Neutrophil (primary cell): ENCODE measurements at regions not wholly inside any gene's neighbourhood (a gene's known extent, or its start where the extent isn't known, plus 50 kb on each side); places are given as distances from the start of the nearest gene placed in this dataset.

Experiments
- H3K27ac ChIP-seq: fragments of 200-600 bp; sonication (generic); 2 replicates; pipeline ENCODE4 v1.5.1; 2016; ENCODE audit warnings: mild to moderate bottlenecking, moderate library complexity
- H3K27me3 ChIP-seq: fragments of 200-600 bp; sonication (generic); 2 replicates; pipeline ENCODE4 v1.6.0; 2016; ENCODE audit warnings: mild to moderate bottlenecking
- H3K36me3 ChIP-seq: fragments of 200-600 bp; sonication (generic); 2 replicates; pipeline ENCODE4 v1.5.1; 2017
- H3K4me1 ChIP-seq, 2 experiments: fragments of 200-600 bp in 1 of 2; sonication (generic) in 1 of 2; 1 replicate in 1 of 2; 2 replicates in 1 of 2; pipeline versions ENCODE4 v1.5.1 to v1.6.1; 2013 to 2016; ENCODE audit warnings: low read depth in 1 of 2, low read length in 1 of 2, mild to moderate bottlenecking in 1 of 2, moderate library complexity in 1 of 2; ENCODE audit not compliant: control insufficient read depth in 1 of 2, insufficient read depth in 1 of 2
- H3K4me3 ChIP-seq, 2 experiments: fragments of 200-600 bp in 1 of 2; sonication (generic) in 1 of 2; 1 replicate in 1 of 2; 2 replicates in 1 of 2; pipeline ENCODE4 v1.5.1; 2013 to 2016; ENCODE audit warnings: low read depth in 1 of 2, low read length in 1 of 2, mild to moderate bottlenecking in 1 of 2, moderate library complexity in 1 of 2
- H3K9me3 ChIP-seq: fragments of 200-600 bp; sonication (generic); 2 replicates; pipeline ENCODE4 v1.5.1; 2016
- TF ChIP-seq, protein P1 (sequence below): fragments of 200-600 bp; sonication (generic); IDR thresholded peaks from 2 replicates; pipeline ENCODE4 v1.5.1; 2016; ENCODE audit warnings: antibody characterized with exemption

DNA sequence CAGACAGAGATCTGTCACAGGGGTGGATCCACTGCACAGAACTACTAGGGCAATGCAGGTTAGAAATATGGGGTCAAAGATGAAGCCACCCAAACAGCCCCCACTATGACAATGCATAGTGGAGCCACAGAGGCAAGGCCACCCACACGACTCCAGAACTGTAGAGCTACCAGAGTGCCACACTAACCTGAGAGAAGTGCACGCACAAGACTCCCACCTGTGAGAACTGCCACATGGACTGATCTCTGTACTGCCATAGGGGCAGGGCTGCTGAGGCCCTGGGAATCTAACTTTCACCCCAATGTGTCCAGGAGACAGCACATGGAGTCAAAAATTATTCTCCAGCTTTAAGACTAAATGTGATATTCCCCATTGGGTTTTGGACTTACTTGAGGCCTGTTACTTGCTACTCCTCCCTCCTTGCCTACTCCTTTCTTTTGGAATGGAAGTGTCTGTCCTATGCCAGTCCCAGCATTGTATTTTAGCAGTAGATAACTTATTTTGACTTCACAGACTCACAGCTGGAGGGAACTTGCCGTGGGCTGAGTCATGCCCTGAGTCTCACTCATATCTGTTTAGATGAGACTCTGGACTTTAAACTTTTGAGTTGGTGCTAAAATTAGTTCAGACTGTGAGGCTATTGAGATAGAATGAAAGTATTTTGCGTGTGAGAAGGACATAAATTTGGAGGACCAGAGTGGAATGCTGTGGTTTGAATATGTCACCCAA, 853.3 kb downstream of the MAT2B start:
- Histone ChIP-seq H3K4me1 (no peaks in the 10 kb centered on the region), H3K4me3 (no peak overlapping the region), H3K36me3 (no peaks in the 10 kb centered on the region), H3K27ac (no peak overlapping the region), H3K9me3 (no peaks in the 10 kb centered on the region), H3K27me3 (no peaks in the 10 kb centered on the region)
- TF ChIP-seq, protein P1, sequence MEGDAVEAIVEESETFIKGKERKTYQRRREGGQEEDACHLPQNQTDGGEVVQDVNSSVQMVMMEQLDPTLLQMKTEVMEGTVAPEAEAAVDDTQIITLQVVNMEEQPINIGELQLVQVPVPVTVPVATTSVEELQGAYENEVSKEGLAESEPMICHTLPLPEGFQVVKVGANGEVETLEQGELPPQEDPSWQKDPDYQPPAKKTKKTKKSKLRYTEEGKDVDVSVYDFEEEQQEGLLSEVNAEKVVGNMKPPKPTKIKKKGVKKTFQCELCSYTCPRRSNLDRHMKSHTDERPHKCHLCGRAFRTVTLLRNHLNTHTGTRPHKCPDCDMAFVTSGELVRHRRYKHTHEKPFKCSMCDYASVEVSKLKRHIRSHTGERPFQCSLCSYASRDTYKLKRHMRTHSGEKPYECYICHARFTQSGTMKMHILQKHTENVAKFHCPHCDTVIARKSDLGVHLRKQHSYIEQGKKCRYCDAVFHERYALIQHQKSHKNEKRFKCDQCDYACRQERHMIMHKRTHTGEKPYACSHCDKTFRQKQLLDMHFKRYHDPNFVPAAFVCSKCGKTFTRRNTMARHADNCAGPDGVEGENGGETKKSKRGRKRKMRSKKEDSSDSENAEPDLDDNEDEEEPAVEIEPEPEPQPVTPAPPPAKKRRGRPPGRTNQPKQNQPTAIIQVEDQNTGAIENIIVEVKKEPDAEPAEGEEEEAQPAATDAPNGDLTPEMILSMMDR = no peak

DNA sequence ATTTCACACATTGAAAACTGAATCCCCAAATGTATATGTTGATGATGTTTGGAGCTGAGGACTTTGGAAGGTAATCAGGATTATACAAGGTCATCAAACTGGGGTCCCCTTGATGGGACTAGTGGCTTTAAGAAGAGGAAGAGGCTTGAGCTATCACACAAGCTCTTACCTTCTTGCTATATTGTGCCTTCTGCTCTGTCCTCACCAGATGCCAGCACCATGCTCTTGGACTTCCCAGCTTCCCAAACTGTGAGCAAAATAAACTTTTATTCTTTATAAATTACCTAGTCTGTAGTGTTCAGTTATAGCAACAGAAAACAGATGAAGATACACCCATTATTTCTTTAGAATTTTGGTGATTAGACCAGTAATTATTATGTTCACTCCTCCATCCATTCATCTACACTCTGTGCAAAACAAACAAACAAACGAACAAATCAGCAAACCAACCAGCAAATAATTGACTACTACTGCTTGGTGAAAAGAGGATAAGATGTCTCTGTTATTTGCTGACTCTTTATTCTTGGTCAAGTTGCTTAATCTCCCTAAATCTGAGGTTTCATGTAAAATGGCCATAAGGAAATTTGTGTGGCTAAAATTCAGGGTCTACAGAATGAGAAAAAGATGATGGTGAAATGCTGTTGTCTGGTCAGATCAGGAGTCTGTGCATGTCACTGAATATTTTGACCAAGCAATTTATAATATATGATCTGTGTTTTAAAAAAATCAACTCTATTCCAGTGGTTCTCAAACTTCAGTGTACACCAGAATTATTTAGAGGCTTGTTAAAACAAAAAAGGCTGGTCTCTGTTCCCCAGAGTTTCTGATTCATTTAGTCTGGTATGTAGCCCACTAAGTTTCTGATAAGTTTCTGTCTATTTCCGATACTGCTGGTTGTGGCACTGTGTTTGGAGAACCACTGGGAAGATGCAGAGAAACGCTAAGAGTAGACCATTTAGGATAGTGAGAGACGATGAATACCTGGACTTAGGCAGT, 854.1 kb downstream of the MAT2B start:
- H3K9me3 ChIP-seq = no peaks in the 10 kb centered on the region
- H3K4me1 ChIP-seq = no peaks in the 10 kb centered on the region
- no peaks in the 10 kb centered on the region for H3K27me3 ChIP-seq
- TF ChIP-seq, protein P1 = no peak
- no peak overlapping the region for H3K4me3 ChIP-seq
- no peaks in the 10 kb centered on the region for H3K36me3 ChIP-seq
- no peak overlapping the region for H3K27ac ChIP-seq

DNA sequence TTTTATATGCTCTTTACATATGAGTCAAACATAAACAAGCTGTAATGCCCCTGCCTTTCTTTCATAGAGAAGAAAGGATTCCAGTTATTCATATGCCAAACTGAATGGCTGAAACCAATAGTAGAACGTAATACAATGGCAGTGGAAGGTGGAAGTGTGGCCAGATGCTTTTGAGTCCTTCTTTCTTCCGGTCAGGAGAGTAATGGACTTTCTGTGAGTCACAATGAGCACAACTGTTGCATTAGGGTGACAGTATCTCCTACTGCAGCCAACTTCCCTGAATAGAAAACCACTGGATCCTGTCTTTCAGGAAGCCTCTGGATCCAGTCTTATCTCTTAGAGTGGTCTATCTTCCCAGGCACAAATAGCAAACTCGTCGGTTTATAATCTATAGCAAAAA, 855.2 kb downstream of the MAT2B start:
- H3K36me3 ChIP-seq = no peaks in the 10 kb centered on the region
- no peaks in the 10 kb centered on the region for H3K4me1 ChIP-seq
- no peaks in the 10 kb centered on the region for H3K27me3 ChIP-seq
- TF ChIP-seq, protein P1 = no peak
- no peak overlapping the region for H3K27ac ChIP-seq
- no peaks in the 10 kb centered on the region for H3K9me3 ChIP-seq
- no peak overlapping the region for H3K4me3 ChIP-seq

DNA sequence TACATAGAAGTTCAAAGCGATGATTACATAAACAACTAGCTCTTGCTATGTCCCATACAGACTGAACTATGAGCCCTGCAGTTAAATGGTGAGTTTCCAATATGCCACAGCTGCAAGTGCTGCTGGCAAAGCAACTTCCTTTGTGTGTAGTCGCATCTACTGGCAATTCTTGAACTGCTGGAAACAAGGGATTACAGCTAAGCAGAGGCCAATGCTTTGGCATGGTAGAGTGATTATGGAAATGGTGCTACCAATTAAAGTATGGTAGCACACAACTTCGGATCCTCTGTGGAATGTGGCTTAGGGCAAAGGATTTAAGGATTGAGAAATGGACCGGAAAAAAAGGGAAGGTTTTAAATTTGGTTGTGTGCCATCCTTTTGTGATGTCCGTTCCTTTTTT, 856.6 kb downstream of the MAT2B start:
- H3K36me3 ChIP-seq = no peaks in the 10 kb centered on the region
- no peak overlapping the region for H3K4me3 ChIP-seq
- TF ChIP-seq, protein P1 = no peak
- H3K27ac ChIP-seq = no peak overlapping the region
- no peaks in the 10 kb centered on the region for H3K9me3 ChIP-seq
- H3K27me3 ChIP-seq = no peaks in the 10 kb centered on the region
- H3K4me1 ChIP-seq = no peaks in the 10 kb centered on the region

DNA sequence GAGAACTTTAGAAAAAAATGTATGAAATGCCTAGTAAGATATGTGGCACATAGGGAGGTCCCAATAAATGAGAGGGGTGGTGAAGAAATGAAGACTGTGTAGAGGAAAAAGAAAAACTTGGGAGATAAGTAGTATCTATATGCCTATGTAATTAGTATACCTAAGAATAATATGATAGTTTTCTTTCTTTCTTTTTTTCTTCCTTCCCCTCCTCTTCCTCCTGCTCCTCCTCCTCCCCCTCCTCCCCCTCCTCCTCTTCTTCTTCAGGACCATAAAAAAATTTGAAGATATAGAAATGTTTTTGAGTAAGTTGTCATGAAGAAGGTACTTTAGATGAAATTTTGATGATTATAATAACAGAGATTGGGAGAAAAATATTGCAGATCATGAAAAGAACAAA, 857.4 kb downstream of the MAT2B start:
- no peak overlapping the region for H3K4me3 ChIP-seq
- no peaks in the 10 kb centered on the region for H3K9me3 ChIP-seq
- TF ChIP-seq, protein P1 = no peak
- H3K27me3 ChIP-seq = no peaks in the 10 kb centered on the region
- no peak overlapping the region for H3K27ac ChIP-seq
- no peaks in the 10 kb centered on the region for H3K36me3 ChIP-seq
- H3K4me1 ChIP-seq = no peaks in the 10 kb centered on the region
